ENCODE measurements at regions not wholly inside any gene's neighbourhood (a gene's known extent, or its start where the extent isn't known, plus 50 kb on each side); places are given as distances from the start of the nearest gene placed in this dataset.

DNA sequence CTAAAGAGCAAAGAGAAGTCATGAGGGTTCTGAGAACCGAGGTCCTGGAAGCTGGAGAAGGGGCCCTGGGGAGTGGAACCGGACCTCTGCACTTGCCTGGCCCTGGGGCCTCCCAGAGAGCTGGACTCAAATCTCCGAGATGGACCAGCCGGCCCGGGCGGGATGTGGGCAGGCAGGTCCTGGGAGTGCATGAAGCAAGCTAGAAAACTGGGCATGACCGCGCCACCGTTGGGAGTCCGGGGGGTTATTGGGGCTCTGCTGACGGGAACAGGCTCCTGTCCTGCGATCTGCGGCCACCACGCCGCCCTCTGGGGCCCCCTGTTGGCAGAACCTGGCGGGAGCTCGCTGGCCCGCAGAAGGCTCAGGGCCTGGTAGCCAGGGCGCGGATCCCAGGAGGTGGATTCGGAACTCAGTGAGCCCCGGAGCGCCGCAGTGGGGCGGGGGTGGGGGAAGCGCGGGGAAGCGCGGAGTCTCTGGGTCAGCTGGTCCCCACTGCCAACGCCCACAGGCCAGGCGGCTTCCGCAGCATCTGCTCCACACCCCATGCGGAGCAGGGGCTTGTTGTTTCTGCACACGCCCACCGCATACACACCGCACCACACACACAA, 150.6 kb downstream of the ERCC6L2 start:
- dilution Hi-C loops (cut with MboI; ENCODE audit: extremely low pct_ligation_motif_present, low sequenced_read_pairs): no loop called here
- CTCF ChIA-PET: interaction anchor here (1.0 kb wide), 1 partner anchor 27 kb away, joined by 3 read pairs; no protein-coding TSS in a partner anchor
- Histone ChIP-seq H3K27ac (ENCODE audit: insufficient read depth, low read depth, low read length) (no peak overlapping the region), H2AFZ (ENCODE audit: low read depth, low read length) (no peak overlapping the region), H3K4me1 (ENCODE audit: control insufficient read depth, extremely low read depth, insufficient read depth, low read length) (peaks cover 4% of the 10 kb centered on the region), H3K4me3 (replicated peaks in 1 of 3; ENCODE audit: insufficient read depth in 1 of 3, low read depth in 1 of 3, low read length in 3 of 3) (no peak overlapping the region), H3K79me2 (ENCODE audit: control insufficient read depth, insufficient read depth, low read length) (no peaks in the 10 kb centered on the region), H3K9me1 (replicated peaks; ENCODE audit: control insufficient read depth, extremely low read depth, insufficient read depth, low read length) (no peaks in the 10 kb centered on the region), H3K36me3 (ENCODE audit: control insufficient read depth in 2 of 2, extremely low read depth in 1 of 2, insufficient read depth in 2 of 2, low read length in 2 of 2) (no peaks in the 10 kb centered on the region), H3K9me3 (replicated peaks; ENCODE audit: control insufficient read depth, insufficient read depth, low read length) (no peaks in the 10 kb centered on the region), H3K9ac (replicated peaks; ENCODE audit: extremely low read depth, insufficient read depth, low read length) (no peak overlapping the region), H3K27me3 (ENCODE audit: control insufficient read depth in 2 of 2, insufficient read depth in 2 of 2, low read length in 2 of 2) (peaks cover 34 to 40% of the 10 kb centered on the region in 2 experiments), H3K4me2 (ENCODE audit: insufficient read depth, low read length) (no peak overlapping the region), H4K20me1 (replicated peaks; ENCODE audit: control insufficient read depth, extremely low read depth, insufficient read depth, low read length) (no peaks in the 10 kb centered on the region)
- BruUV-seq (replicated peaks): no TSS peak
- DNase-seq (ENCODE audit: low read depth, low spot score) (no peak), FAIRE-seq (no peak)
- intact Hi-C loops (cut with micrococcal nuclease): loop anchor here (1.0 to 5.0 kb wide), 5 partner anchors 191 to 519 kb away; no protein-coding TSS in a partner anchor
- POLR2A ChIA-PET: no interaction called here
- no peak for TF ChIP-seq JUN (IDR thresholded peaks at IDR 0.05; ENCODE audit: borderline replicate concordance, insufficient read depth, insufficient read length, low read depth)
- no peak for TF ChIP-seq POLR2A (IDR thresholded peaks at IDR 0.05; ENCODE audit: low read depth, low read length)
- no peak for TF ChIP-seq GATA2 (IDR thresholded peaks at IDR 0.05; ENCODE audit: insufficient read depth, insufficient read length, low read depth, low read length)
- TF ChIP-seq, protein P1, sequence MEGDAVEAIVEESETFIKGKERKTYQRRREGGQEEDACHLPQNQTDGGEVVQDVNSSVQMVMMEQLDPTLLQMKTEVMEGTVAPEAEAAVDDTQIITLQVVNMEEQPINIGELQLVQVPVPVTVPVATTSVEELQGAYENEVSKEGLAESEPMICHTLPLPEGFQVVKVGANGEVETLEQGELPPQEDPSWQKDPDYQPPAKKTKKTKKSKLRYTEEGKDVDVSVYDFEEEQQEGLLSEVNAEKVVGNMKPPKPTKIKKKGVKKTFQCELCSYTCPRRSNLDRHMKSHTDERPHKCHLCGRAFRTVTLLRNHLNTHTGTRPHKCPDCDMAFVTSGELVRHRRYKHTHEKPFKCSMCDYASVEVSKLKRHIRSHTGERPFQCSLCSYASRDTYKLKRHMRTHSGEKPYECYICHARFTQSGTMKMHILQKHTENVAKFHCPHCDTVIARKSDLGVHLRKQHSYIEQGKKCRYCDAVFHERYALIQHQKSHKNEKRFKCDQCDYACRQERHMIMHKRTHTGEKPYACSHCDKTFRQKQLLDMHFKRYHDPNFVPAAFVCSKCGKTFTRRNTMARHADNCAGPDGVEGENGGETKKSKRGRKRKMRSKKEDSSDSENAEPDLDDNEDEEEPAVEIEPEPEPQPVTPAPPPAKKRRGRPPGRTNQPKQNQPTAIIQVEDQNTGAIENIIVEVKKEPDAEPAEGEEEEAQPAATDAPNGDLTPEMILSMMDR (IDR thresholded peaks at IDR 0.05; ENCODE audit: extremely low read depth in 1 of 2, insufficient read depth in 1 of 2, low read depth in 1 of 2, low read length in 2 of 2): peak; percentile 11 to 30

DNA sequence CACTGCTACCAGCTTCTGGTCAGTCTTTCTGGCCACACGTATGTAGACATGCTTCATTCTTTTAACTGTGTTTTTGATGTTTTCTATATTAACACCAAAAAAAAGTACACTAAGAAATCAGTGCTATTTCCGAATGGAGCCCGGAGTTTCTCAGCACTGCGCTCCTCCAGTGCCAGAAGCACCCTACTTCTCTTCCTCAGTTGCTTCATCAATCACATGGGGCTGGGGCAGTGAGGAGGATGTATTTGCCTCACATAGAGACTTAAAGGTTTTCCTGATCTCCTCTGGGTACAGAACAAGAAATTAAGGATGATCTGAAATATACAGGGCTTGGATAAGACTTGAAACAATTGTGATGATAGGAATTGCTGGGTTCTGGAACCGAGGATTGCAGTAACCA, 148.0 kb downstream of the ERCC6L2 start:
- peaks cover 9% of the 10 kb centered on the region for H3K4me1 ChIP-seq (ENCODE audit: control insufficient read depth, extremely low read depth, insufficient read depth, low read length)
- no peak overlapping the region for H3K27ac ChIP-seq (ENCODE audit: insufficient read depth, low read depth, low read length)
- intact Hi-C loops (cut with micrococcal nuclease) (no loop called here), dilution Hi-C loops (cut with MboI; ENCODE audit: extremely low pct_ligation_motif_present, low sequenced_read_pairs) (no loop called here)
- no TSS peak for BruUV-seq (replicated peaks)
- TF ChIP-seq MYC (IDR thresholded peaks at IDR 0.05; ENCODE audit: low read depth, low read length): no peak
- no peak for TF ChIP-seq POLR2A (IDR thresholded peaks at IDR 0.05; ENCODE audit: low read depth, low read length)
- no peak for TF ChIP-seq FOS (IDR thresholded peaks at IDR 0.05; ENCODE audit: borderline replicate concordance, insufficient read depth, low read length)
- no peak for TF ChIP-seq JUN (IDR thresholded peaks at IDR 0.05; ENCODE audit: borderline replicate concordance, insufficient read depth, insufficient read length, low read depth)
- TF ChIP-seq, protein P1 (IDR thresholded peaks at IDR 0.05; ENCODE audit: extremely low read depth in 1 of 2, insufficient read depth in 1 of 2, low read depth in 1 of 2, low read length in 2 of 2): no peak
- TF ChIP-seq EZH2 (IDR thresholded peaks at IDR 0.05; ENCODE audit: borderline replicate concordance, low read depth, low read length, severe bottlenecking): no peak
- no peak for TF ChIP-seq GATA2 (IDR thresholded peaks at IDR 0.05; ENCODE audit: insufficient read depth, insufficient read length, low read depth, low read length)
- TF ChIP-seq, protein P2, sequence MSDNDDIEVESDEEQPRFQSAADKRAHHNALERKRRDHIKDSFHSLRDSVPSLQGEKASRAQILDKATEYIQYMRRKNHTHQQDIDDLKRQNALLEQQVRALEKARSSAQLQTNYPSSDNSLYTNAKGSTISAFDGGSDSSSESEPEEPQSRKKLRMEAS (IDR thresholded peaks at IDR 0.05; ENCODE audit: insufficient read depth, insufficient read length): no peak
- TF ChIP-seq POLR2AphosphoS5 (IDR thresholded peaks at IDR 0.05; ENCODE audit: insufficient read depth, low read depth, low read length): no peak
- ChIA-PET CTCF (no interaction called here), POLR2A (no interaction called here)
- H4K20me1 ChIP-seq (replicated peaks; ENCODE audit: control insufficient read depth, extremely low read depth, insufficient read depth, low read length): no peaks in the 10 kb centered on the region
- no peak overlapping the region for H3K9ac ChIP-seq (replicated peaks; ENCODE audit: extremely low read depth, insufficient read depth, low read length)
- no peak overlapping the region for H3K4me3 ChIP-seq (replicated peaks in 1 of 3; ENCODE audit: insufficient read depth in 1 of 3, low read depth in 1 of 3, low read length in 3 of 3)
- no peak for FAIRE-seq
- DNase-seq (ENCODE audit: low read depth, low spot score): no peak
- peaks cover 37 to 50% of the 10 kb centered on the region in 2 experiments for H3K27me3 ChIP-seq (ENCODE audit: control insufficient read depth in 2 of 2, insufficient read depth in 2 of 2, low read length in 2 of 2)
- H3K9me1 ChIP-seq (replicated peaks; ENCODE audit: control insufficient read depth, extremely low read depth, insufficient read depth, low read length): no peaks in the 10 kb centered on the region
- no peaks in the 10 kb centered on the region for H3K9me3 ChIP-seq (replicated peaks; ENCODE audit: control insufficient read depth, insufficient read depth, low read length)
- H2AFZ ChIP-seq (ENCODE audit: low read depth, low read length): no peak overlapping the region
- no peak overlapping the region for H3K4me2 ChIP-seq (ENCODE audit: insufficient read depth, low read length)
- no peaks in the 10 kb centered on the region for H3K36me3 ChIP-seq (ENCODE audit: control insufficient read depth in 2 of 2, extremely low read depth in 1 of 2, insufficient read depth in 2 of 2, low read length in 2 of 2)
- no peaks in the 10 kb centered on the region for H3K79me2 ChIP-seq (ENCODE audit: control insufficient read depth, insufficient read depth, low read length)

All from endothelial cell of umbilical vein (primary cell).